Ammon's horn (tissue), 1 donor: ENCODE measurements at regions not wholly inside any gene's neighbourhood (a gene's known extent, or its start where the extent isn't known, plus 50 kb on each side); places are given as distances from the start of the nearest gene placed in this dataset.

Source experiments
- DNase-seq: peaks from one replicate; pipeline ENCODE4 v3.0.0-alpha.2; 2016; ENCODE audit warnings: low spot score

- DNase-seq = no peak
These were observed 626.8 kb upstream of the ZEB2 start for GRCh38 chr2:145146691-145147090.

- DNase-seq = no peak
These were observed 624.3 kb upstream of the ZEB2 start for GRCh38 chr2:145144131-145144728.

- DNase-seq = no peak
These were observed 622.1 kb upstream of the ZEB2 start for GRCh38 chr2:145141981-145142380.

GRCh38 chr2:145140658-145141057 lies 620.7 kb upstream of the ZEB2 start:
- DNase-seq = no peak

GRCh38 chr2:145138626-145139025 lies 618.7 kb upstream of the ZEB2 start:
- no peak for DNase-seq

GRCh38 chr2:145137901-145138300 lies 618.0 kb upstream of the ZEB2 start:
- DNase-seq = no peak

- no peak for DNase-seq
These were observed 617.3 kb upstream of the ZEB2 start for GRCh38 chr2:145137211-145137610.

GRCh38 chr2:145136702-145137101 lies 616.8 kb upstream of the ZEB2 start:
- no peak for DNase-seq

GRCh38 chr2:145126146-145126545 lies 606.2 kb upstream of the ZEB2 start:
- no peak for DNase-seq

GRCh38 chr2:145124085-145124484 lies 604.2 kb upstream of the ZEB2 start:
- no peak for DNase-seq

- no peak for DNase-seq
These were observed 603.7 kb upstream of the ZEB2 start for GRCh38 chr2:145123606-145124005.

GRCh38 chr2:145119225-145119624 lies 599.3 kb upstream of the ZEB2 start:
- no peak for DNase-seq

- DNase-seq = no peak
These were observed 597.2 kb upstream of the ZEB2 start for GRCh38 chr2:145116834-145117725.

GRCh38 chr2:145116056-145116455 lies 596.1 kb upstream of the ZEB2 start:
- no peak for DNase-seq

- no peak for DNase-seq
These were observed 594.8 kb upstream of the ZEB2 start for GRCh38 chr2:145114726-145115125.

- DNase-seq = no peak
These were observed 592.5 kb upstream of the ZEB2 start for GRCh38 chr2:145112467-145112866.

- DNase-seq = no peak
These were observed 590.9 kb upstream of the ZEB2 start for GRCh38 chr2:145110668-145111356.

GRCh38 chr2:145108959-145109710 lies 589.2 kb upstream of the ZEB2 start:
- DNase-seq = no peak

- no peak for DNase-seq
These were observed 588.5 kb upstream of the ZEB2 start for GRCh38 chr2:145108361-145108778.

GRCh38 chr2:145106293-145106692 lies 586.4 kb upstream of the ZEB2 start:
- no peak for DNase-seq

- DNase-seq = no peak
These were observed 582.8 kb upstream of the ZEB2 start for GRCh38 chr2:145102706-145103105.

GRCh38 chr2:145100301-145100700 lies 580.4 kb upstream of the ZEB2 start:
- no peak for DNase-seq
